GM18867 (cell line): ENCODE measurements at regions not wholly inside any gene's neighbourhood (a gene's known extent, or its start where the extent isn't known, plus 50 kb on each side); places are given as distances from the start of the nearest gene placed in this dataset.
"Not testable (repeated sequence)": the region's sequence is repeated elsewhere in the genome, so short reads cannot be mapped to it uniquely, and the experiment has no call there.

Experiments used
- ATAC-seq: cut with Tn5 transposase; IDR thresholded peaks from one replicate; pipeline ENCODE4 v1.9.1; 2021; ENCODE audit warnings: mild to moderate bottlenecking, moderate library complexity; ENCODE audit not compliant: unreplicated experiment

GRCh38 chr2:39837856-39838453 lies 58.9 kb upstream of the THUMPD2 start:
- ATAC-seq: peak; percentile 94

- no peak for ATAC-seq
Measured at GRCh38 chr2:39836638-39837037, 57.6 kb upstream of the THUMPD2 start.

DNA sequence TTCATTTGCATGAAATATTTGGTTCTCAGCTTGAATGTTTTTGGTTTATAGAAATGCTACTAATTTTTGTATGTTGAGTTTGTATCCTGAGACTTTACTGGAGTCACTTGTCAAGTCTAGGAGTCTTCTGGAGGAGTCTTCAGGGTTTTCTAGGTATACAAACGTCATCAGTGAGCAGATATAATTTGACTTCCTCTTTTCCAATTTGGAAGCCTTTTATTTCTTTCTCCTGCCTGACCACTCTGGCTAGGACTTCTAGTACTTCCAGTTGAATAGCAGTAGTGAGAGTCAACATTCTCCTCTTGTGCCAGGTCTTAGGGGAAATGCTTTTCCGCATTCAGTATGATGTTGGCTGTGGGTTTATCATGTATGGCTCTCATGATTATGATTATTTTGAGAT lies 55.4 kb upstream of the THUMPD2 start:
- ATAC-seq: no peak

- ATAC-seq: not testable (repeated sequence)
Measured at GRCh38 chr2:39830610-39831009, 51.6 kb upstream of the THUMPD2 start.
